Suppressor macrophage (primary cell): ENCODE measurements at regions not wholly inside any gene's neighbourhood (a gene's known extent, or its start where the extent isn't known, plus 50 kb on each side); places are given as distances from the start of the nearest gene placed in this dataset.
A peak's percentile ranks its signal among the peaks of the same experiment; 100 is the strongest.

ENCODE experiments used
- DNase-seq, 4 experiments: peaks; one replicate each; pipeline ENCODE4 v3.0.0-alpha.2; 2020 to 2022

- DNase-seq = no peak
Observed at GRCh38 chr6:99064834-99065233, 117.1 kb upstream of the FBXL4 start.

DNA sequence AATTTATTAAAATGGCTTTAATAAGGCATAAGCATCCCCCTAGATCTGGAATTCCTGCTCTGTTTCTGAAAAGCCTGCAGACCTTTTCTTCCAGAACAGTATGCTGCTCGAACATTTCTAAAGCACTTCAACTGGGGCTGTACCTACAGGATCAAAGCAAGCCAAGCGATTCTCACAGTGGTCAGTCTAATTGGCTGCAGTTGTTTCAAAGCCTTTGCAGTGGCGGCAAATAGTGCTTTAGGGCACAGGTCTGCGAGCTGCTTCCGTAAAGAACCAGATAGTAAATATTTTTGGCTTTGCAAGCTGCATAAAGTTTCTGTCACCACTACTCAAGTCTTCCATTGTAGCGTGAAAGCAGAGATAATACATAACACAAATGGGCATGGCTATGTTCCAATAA lies 88.9 kb upstream of the FBXL4 start:
- DNase-seq = no peak

GRCh38 chr6:99032396-99032795 lies 84.7 kb upstream of the FBXL4 start:
- DNase-seq = no peak

DNA sequence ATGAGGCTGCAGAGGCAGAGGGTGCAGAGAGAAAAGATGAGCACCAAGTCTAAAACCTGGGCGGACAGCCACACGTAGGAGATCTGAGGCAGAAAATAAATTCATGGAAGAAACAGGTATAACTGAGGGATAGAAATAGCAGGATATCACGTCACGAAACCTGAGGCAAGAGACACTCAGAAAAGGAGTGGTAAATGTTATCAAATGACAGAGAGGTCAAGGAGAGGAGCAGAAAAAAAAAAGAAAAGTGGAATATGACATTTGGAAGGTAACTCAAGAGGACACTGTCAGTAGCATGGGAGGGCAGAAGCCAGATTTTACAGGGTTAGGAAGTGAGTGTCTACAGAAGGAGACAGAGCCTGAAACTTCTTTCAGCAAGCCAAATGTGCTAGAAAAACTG lies 84.2 kb upstream of the FBXL4 start:
- DNase-seq = no peak

GRCh38 chr6:99030915-99031314 lies 83.2 kb upstream of the FBXL4 start:
- no peak for DNase-seq

GRCh38 chr6:99026135-99026534 lies 78.4 kb upstream of the FBXL4 start:
- DNase-seq = no peak

DNA sequence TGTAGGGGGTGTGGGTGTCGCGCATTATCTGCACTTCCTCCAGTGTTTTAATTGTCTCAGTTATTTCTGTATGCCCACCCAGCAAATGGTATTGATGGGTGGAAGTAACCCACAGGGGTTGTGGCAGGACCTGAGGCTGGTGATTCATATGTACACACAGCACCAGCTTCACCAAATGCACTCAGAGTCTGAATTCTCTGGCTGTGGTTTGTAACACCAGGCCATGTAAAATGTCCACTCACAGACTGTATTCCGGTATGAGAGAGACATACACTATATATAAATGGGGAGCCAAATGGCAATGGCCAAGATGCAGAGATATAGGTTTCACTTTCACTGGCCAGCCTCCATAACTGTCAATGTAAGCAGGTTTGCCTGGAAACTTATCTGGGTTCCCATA lies 76.3 kb upstream of the FBXL4 start:
- DNase-seq = no peak

DNA sequence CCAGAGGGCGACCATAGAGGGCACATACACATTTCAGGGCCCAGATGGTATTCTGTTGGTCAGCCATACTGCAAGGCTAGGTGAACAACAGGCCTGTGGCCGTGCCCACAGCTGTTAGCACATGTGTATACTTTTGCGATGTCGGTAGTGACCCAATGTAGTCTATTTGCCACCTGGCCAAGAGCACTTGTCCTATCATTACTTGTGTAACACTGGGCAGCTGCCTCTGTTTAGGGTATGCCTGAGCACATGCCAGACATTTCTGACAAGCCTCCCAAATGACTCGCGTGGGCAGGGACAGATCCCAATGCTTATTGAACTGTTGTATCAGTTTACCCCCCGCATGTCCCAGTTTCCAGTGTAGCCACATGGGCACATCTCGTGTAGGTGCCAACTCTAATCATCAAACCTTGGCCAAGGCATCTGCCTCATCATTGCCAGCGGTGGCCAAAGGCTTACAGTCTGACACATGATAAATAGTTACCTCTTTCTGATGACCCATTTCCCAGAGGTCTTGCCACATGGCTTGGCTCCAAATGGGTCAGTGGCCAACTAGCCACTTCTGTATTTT lies 74.4 kb upstream of the FBXL4 start:
- no peak for DNase-seq

- DNase-seq = no peak
Observed at GRCh38 chr6:99019381-99019780, 71.6 kb upstream of the FBXL4 start.

GRCh38 chr6:99017150-99017549 lies 69.4 kb upstream of the FBXL4 start:
- no peak for DNase-seq

DNA sequence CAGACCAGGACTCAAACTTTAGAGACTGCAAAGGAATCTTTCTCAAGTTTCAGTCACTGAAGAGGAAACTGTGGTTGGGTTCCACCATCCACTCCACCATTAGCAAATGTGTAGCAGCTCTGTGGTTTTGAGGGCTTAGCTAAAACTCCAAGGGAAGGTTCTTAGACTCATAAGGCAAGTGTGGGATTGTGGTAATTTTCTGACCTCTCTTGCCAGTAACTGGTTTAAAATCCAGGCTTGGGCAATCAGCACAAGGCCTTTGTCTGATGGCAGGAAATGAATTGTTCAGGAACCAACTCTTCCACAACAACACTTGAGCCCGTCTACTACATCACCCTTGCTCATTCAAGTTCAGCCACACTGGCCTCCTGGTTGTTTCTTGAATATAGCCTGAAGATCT lies 68.6 kb upstream of the FBXL4 start:
- DNase-seq = peak; percentile 15 to 39 (median 26)

DNA sequence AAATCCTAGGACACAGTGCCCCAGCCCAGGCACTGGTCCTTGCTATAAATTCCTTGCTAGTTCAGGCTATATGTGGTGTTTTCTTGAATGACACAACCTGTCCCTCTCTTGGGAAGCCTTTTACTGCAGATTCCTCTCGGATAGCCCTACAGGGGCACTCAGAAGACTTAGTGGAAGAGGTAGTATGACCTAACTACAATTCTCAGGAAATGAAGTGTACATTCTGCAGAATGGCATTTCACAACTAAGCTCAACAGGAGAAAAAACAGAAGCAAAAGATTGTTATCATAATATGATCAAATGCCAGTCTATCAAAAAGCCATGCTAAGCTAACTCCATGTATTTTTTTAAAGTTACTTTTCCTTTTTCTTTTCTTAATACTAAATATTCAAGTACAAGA lies 66.3 kb upstream of the FBXL4 start:
- DNase-seq = peak in 2 of 4 experiments; percentile 19 to 22

DNA sequence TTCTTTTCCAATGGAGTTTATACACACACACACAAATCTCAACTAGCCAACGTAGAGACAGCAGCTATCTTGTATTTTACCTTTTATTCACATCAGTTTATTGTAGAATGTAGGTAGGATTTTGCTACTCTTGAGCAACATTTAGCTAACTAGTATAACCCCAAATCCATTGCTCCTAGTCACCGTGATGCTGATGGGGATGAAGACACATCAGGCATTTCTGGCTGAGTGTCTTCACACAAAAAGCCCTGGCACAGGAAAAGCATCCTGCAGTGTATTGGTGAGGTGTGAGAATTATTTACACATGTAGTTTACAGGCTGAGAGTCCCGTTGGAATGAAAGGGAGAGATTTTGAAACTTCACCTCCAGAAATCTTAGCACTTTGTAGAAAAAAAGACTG lies 65.9 kb upstream of the FBXL4 start:
- no peak for DNase-seq

- peak; percentile 22 to 57 (median 40) for DNase-seq
Observed at GRCh38 chr6:99013145-99013544, 65.4 kb upstream of the FBXL4 start.

DNA sequence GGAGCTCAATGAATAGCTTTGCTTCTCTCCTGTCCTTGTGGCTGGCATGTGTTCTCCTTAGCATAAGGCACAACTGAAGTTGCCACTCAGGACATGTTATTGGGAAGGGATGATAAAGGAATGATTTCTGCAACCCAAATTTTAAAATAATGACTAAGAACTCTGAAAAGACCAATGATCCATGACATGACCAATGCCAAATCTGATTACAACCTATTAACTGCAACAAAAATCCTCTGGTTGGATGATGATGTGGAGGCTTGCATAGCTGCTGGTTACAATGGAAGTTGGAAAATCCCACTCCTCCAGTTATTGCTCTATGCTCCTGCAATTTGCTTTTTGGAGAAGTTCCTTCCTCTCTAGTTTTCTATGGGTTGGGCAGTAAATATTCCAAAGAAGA lies 63.4 kb upstream of the FBXL4 start:
- no peak for DNase-seq

DNA sequence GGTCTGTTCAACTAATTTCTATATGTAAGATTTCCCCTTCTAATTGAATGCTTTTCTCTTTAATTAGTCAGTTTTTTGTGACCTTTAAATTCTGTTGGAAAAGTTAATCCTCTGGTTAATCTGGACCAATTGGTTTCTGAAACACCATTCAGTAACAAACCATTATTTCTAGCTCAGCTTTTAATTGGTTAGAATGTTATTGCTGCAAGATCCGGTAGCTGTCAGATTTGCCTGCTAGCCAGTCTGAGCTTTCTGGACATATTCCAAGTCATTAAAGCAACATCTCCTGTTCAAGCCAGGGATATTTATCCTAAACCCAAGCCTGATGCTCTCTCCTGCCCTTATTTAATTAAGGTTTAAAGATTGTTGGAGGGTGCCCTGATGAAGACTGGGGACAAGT lies 55.1 kb upstream of the FBXL4 start:
- DNase-seq = no peak

DNA sequence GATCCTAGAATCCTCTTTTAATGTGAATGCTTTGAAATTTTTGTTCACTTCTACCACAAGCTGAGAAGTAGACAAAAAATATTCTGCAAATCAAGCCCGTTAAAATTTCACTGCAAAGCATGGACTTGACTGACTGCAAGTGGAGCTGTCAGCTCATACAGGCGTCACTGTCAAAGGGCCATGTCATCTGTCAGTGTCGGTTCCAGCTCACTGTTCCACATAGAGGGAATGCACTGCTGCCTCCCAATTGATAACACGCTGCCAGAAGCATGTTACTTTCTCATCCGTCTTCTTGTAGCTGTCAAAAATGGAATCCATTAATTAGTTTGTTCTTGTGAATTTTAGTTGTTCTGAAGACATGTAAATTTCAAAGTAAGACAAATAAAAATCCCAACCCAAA lies 50.4 kb upstream of the FBXL4 start:
- DNase-seq = no peak
